22Rv1 (cell line): ENCODE measurements at regions not wholly inside any gene's neighbourhood (a gene's known extent, or its start where the extent isn't known, plus 50 kb on each side); places are given as distances from the start of the nearest gene placed in this dataset.

Experiments
- ZFX ChIP-seq: fragments of 450-650 bp; IDR thresholded peaks from 2 replicates; pipeline ENCODE4 v1.6.1; 2017; ENCODE audit warnings: antibody characterized with exemption, borderline replicate concordance
- TF ChIP-seq, protein P1 (sequence below): fragments of 450-650 bp; IDR thresholded peaks from 2 replicates; pipeline ENCODE4 v1.5.1; 2017; ENCODE audit warnings: mild to moderate bottlenecking

DNA sequence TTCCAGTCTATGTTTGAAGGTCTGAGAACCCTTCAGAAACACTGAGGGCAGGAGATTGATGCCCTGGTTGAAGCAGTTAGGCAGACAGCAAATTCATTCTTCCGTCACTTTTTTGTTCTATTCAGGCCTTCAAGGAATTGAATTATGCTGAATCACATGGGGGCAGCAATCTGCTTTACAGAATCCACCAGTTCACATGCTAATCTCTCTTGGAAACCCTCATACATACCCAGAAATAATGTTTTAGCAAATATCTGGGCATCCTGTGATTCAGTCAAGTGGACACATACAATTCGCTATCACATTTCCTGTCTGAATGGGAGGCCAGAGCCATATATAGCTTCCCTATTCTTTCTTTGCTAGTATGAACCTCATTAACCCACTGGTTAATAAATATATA is 301.4 kb upstream of the CNTNAP5 start:
- TF ChIP-seq, protein P1, sequence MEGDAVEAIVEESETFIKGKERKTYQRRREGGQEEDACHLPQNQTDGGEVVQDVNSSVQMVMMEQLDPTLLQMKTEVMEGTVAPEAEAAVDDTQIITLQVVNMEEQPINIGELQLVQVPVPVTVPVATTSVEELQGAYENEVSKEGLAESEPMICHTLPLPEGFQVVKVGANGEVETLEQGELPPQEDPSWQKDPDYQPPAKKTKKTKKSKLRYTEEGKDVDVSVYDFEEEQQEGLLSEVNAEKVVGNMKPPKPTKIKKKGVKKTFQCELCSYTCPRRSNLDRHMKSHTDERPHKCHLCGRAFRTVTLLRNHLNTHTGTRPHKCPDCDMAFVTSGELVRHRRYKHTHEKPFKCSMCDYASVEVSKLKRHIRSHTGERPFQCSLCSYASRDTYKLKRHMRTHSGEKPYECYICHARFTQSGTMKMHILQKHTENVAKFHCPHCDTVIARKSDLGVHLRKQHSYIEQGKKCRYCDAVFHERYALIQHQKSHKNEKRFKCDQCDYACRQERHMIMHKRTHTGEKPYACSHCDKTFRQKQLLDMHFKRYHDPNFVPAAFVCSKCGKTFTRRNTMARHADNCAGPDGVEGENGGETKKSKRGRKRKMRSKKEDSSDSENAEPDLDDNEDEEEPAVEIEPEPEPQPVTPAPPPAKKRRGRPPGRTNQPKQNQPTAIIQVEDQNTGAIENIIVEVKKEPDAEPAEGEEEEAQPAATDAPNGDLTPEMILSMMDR, result no peak
- no peak for TF ChIP-seq ZFX
